HFFc6 (cell line): ENCODE measurements at regions not wholly inside any gene's neighbourhood (a gene's known extent, or its start where the extent isn't known, plus 50 kb on each side); places are given as distances from the start of the nearest gene placed in this dataset.
"Not testable (repeated sequence)": the region's sequence is repeated elsewhere in the genome, so short reads cannot be mapped to it uniquely, and the experiment has no call there.

Source experiments
- DNase-seq: peaks from one replicate; pipeline ENCODE4 v3.0.0-alpha.2; 2018
- H3K27ac Mint-ChIP-seq: 2 replicates; pipeline ENCODE4 v1.8.0; 2020; ENCODE audit warnings: mild to moderate bottlenecking, mixed read lengths
- H3K27me3 Mint-ChIP-seq: 2 replicates; pipeline ENCODE4 v1.8.0; 2021; ENCODE audit warnings: mild to moderate bottlenecking, moderate library complexity, mixed read lengths; ENCODE audit not compliant: insufficient read depth
- H3K36me3 Mint-ChIP-seq: 2 replicates; pipeline ENCODE4 v1.8.0; 2021; ENCODE audit warnings: low read depth, mixed read lengths
- H3K4me1 Mint-ChIP-seq: 2 replicates; pipeline ENCODE4 v1.8.0; 2020; ENCODE audit warnings: low read depth, mixed read lengths
- H3K4me3 Mint-ChIP-seq: 2 replicates; pipeline ENCODE4 v1.8.0; 2020; ENCODE audit warnings: mild to moderate bottlenecking, moderate library complexity, mixed read lengths
- H3K9me3 Mint-ChIP-seq: 2 replicates; pipeline ENCODE4 v1.8.0; 2020; ENCODE audit warnings: mild to moderate bottlenecking, mixed read lengths

- not testable (repeated sequence) for H3K4me3 Mint-ChIP-seq, H3K27ac Mint-ChIP-seq, DNase-seq, H3K36me3 Mint-ChIP-seq, H3K4me1 Mint-ChIP-seq, H3K27me3 Mint-ChIP-seq
- H3K9me3 Mint-ChIP-seq = peaks cover 22% of the 10 kb centered on the region
Measured at GRCh38 chr21:9959220-9959964, 562.0 kb upstream of the TPTE start.

- H3K27ac Mint-ChIP-seq, H3K4me3 Mint-ChIP-seq, H3K27me3 Mint-ChIP-seq, DNase-seq, H3K4me1 Mint-ChIP-seq, H3K36me3 Mint-ChIP-seq: not testable (repeated sequence)
- peaks cover 40% of the 10 kb centered on the region for H3K9me3 Mint-ChIP-seq
Measured at GRCh38 chr21:9969399-9969798, 552.0 kb upstream of the TPTE start.

- H3K4me3 Mint-ChIP-seq, H3K4me1 Mint-ChIP-seq, H3K36me3 Mint-ChIP-seq, H3K27me3 Mint-ChIP-seq, DNase-seq, H3K27ac Mint-ChIP-seq: not testable (repeated sequence)
- H3K9me3 Mint-ChIP-seq = peaks cover 39% of the 10 kb centered on the region
Measured at GRCh38 chr21:9972018-9972417, 549.4 kb upstream of the TPTE start.

- not testable (repeated sequence) for H3K36me3 Mint-ChIP-seq, H3K27ac Mint-ChIP-seq, H3K27me3 Mint-ChIP-seq, H3K4me3 Mint-ChIP-seq, H3K4me1 Mint-ChIP-seq, DNase-seq
- H3K9me3 Mint-ChIP-seq = peaks cover 49% of the 10 kb centered on the region
Measured at GRCh38 chr21:9978371-9978770, 543.0 kb upstream of the TPTE start.

- H3K27ac Mint-ChIP-seq, DNase-seq, H3K4me3 Mint-ChIP-seq, H3K36me3 Mint-ChIP-seq, H3K4me1 Mint-ChIP-seq, H3K27me3 Mint-ChIP-seq: not testable (repeated sequence)
- peaks cover 42% of the 10 kb centered on the region for H3K9me3 Mint-ChIP-seq
Measured at GRCh38 chr21:9997507-9997906, 523.9 kb upstream of the TPTE start.

GRCh38 chr21:10002762-10003313, 518.5 kb upstream of the TPTE start:
- not testable (repeated sequence) for H3K36me3 Mint-ChIP-seq, H3K27me3 Mint-ChIP-seq, H3K27ac Mint-ChIP-seq, DNase-seq, H3K4me1 Mint-ChIP-seq, H3K4me3 Mint-ChIP-seq
- H3K9me3 Mint-ChIP-seq = peaks cover 61% of the 10 kb centered on the region

- peaks cover 57% of the 10 kb centered on the region for H3K9me3 Mint-ChIP-seq
- not testable (repeated sequence) for H3K27ac Mint-ChIP-seq, H3K4me3 Mint-ChIP-seq, H3K27me3 Mint-ChIP-seq, H3K4me1 Mint-ChIP-seq, H3K36me3 Mint-ChIP-seq, DNase-seq
Measured at GRCh38 chr21:10005791-10006190, 515.6 kb upstream of the TPTE start.

- not testable (repeated sequence) for H3K27ac Mint-ChIP-seq, DNase-seq
Measured at GRCh38 chr21:10016991-10017390, 504.4 kb upstream of the TPTE start.

GRCh38 chr21:10017757-10018156, 503.6 kb upstream of the TPTE start:
- not testable (repeated sequence) for H3K27me3 Mint-ChIP-seq, H3K36me3 Mint-ChIP-seq, DNase-seq, H3K27ac Mint-ChIP-seq, H3K4me3 Mint-ChIP-seq, H3K4me1 Mint-ChIP-seq
- peaks cover 27% of the 10 kb centered on the region for H3K9me3 Mint-ChIP-seq

More at GRCh38 chr21:10016991-10017390, 504.4 kb upstream of the TPTE start:
- not testable (repeated sequence) for H3K4me1 Mint-ChIP-seq, H3K36me3 Mint-ChIP-seq, H3K27me3 Mint-ChIP-seq, H3K4me3 Mint-ChIP-seq
- H3K9me3 Mint-ChIP-seq = peaks cover 27% of the 10 kb centered on the region

GRCh38 chr21:10021462-10021861, 499.9 kb upstream of the TPTE start:
- DNase-seq, H3K4me3 Mint-ChIP-seq, H3K27me3 Mint-ChIP-seq, H3K4me1 Mint-ChIP-seq, H3K27ac Mint-ChIP-seq, H3K36me3 Mint-ChIP-seq: not testable (repeated sequence)
- H3K9me3 Mint-ChIP-seq = peaks cover 31% of the 10 kb centered on the region

- H3K27ac Mint-ChIP-seq, H3K4me1 Mint-ChIP-seq, H3K36me3 Mint-ChIP-seq, H3K27me3 Mint-ChIP-seq, H3K4me3 Mint-ChIP-seq, DNase-seq: not testable (repeated sequence)
- peaks cover 20% of the 10 kb centered on the region for H3K9me3 Mint-ChIP-seq
Measured at GRCh38 chr21:10022745-10023144, 498.6 kb upstream of the TPTE start.
